ENCODE measurements at regions not wholly inside any gene's neighbourhood (a gene's known extent, or its start where the extent isn't known, plus 50 kb on each side); places are given as distances from the start of the nearest gene placed in this dataset.

DNA sequence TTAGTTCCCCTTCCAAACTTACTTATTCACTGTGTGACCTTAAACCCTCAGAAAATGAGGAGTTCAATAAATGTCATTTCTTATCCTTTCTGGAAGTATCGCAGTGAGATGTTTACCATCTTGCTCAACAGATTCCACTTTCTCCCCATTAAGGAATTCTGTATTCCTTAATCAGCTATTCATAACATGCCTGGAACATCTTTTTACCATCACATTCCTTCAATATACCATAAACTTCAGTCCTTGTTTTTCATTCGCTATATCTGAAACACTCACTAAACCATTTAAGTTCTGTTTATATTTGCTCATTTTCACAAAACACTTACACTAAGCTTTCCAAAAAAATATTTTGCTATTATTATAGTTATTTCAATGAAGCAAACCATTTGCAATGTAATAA lies 1158.6 kb downstream of the CDH12 start:
- no peak for DNase-seq

DNA sequence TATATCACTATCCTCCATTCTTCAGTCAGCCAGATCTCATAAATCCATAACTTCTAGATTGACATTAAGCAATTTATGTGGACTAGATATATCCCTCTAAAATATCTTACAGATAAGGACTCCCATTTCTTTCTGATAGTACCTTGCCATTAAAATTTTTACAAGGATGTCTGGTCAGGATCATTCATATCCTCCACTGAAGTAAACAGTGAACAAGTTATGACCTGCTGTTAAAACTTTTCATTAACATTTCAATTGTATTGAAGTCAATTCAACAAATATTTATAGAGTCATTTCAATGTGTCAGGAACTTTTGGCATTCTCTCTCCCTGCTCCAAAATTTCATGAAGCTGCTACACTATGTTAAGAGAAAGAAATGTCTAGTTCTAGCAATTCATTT lies 1159.6 kb downstream of the CDH12 start:
- no peak for DNase-seq

DNA sequence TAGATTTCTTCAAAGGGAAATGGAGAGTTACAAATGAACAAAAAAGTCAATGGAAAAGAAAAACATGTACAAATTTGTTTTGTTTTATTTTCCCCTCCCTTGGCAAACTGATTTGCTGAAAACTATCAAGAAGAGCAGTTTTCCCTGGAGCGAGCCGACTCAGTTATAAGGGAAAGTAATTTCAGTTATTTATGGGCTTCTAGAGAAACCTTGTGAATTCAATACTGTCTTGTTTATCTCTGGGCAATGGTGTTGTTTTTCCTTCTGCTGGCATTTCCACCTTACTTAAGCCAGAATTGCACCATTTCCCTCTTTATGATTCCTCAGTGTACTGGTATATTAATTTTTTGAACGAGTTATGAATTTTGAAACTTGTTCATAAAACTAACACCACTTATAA lies 1163.6 kb downstream of the CDH12 start:
- no peak for DNase-seq

DNA sequence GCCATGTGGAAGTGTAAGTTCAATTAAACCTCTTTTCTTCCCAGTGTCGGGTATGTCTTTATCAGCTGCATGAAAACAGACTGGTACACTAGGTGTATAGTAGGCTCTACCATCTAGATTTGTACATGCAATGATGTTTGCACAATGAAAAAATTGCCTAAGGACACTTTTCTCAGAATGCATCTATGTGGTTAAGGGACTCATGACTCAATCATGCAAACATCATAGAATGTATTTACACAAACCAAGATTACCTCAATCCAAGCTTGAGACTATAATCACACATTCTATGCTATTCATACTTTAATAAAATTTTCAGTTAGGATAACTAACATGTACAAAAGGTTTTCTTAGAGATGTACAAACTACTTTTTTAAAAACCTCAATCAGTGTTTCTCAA lies 1164.5 kb downstream of the CDH12 start:
- DNase-seq: no peak

DNA sequence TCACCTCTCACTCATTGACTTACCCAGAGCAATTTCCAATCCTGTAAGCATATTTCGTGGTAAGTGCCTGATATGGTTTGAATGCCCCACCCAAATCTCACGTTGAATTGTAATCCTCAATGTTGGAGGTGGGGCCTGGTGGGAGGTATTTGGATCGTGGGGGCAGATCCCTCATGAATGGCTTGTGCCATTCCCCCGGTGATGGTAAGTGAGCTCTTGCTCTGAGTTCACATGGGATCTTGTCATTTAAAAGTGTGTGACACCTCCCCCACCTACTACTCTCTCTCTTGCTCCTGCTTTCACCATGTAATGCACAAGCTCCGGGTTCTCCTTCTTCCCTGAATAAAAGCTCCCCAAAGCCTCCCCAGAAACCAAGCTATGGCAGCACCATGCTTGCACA lies 1165.5 kb downstream of the CDH12 start:
- no peak for DNase-seq

DNA sequence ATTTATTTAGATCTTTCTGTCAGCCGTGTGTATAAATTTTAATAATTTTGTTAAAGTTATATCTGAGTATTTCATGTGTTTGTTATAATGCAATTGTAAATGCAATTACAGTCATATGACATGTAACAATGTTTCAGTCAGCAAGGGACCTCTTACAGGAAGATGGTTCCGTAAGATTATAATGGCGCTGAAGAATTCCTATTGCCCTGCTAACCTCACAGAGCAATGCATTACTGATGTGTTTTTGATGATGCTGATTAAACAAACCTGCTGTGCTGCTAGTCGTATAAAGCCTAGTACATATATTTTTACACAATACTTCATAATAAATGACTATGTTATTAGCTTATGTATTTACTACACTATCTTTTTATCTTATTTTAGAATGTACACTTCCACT lies 1166.4 kb downstream of the CDH12 start:
- DNase-seq: no peak

DNA sequence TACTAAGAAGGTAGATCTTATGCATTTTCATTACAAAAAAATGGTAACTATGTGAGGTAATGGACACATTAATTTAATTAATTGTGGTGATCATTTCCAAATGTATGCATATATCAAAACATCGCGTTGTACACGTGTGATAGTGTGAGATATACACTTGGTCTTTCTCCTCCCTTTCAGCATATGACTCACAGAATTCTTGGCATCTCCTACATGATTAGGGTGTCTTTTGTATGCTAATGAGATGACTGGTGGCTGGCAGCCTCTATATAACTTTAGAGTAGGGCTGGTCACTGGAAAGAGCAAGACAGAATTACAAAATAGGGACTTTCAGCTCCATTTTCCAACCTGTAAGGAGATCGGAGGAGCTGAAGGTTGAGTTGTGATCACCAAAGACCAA lies 1167.6 kb downstream of the CDH12 start:
- no peak for DNase-seq

DNA sequence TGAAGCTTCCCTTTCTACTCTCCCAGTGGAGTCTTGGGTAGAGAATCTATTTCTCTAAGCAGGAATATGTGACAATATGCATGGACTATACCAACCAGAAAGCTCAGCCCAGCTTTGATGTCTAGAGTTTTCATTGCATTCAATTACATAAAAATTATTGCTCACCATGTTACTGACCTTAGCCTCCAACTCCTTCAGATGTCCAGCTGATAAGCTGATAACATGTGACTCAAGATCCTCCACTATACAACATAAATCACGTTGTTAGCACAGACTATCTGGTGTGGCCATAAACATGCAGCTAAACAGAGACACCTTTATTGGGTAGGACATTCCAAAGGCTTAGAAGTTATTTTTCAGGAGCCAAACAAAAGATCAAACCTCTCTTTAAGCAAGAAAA lies 1168.2 kb downstream of the CDH12 start:
- no peak for DNase-seq

DNA sequence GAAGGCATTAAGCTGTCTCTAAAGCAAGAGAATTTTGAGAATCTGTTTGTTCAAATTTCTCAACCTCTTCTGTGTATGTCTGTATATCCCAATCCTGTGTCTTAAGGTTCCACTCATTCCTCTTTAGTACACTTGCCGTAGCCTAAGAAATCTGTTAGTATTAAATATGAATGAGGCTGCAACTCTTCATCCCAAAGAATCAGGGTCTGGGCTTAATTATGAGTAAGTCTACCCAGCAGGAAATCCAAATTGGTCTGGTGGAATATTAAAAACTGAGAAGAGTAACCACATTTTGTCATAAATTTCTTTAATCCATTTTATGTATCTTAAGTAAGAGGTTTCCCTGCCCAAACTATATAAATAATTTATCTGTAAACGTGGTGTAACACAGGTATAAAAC lies 1171.2 kb downstream of the CDH12 start:
- DNase-seq: no peak

DNA sequence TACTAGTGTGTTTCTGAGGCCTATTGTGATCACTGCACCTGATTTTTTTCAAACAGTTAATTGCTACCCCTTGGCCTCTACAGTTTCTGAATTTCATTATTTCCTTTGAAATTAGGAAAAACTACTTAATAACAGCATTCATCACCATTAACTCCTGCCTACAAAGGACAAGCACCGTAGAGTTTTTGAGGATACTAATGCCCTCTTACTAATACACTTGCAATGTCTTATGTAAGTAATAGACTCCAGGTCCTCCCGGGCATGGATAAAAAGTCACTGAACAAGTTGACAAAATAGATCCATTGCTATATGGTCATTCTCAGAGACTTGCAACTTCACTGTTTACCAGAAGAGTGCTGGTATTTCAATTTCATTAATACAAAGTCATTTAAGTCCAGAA lies 1172.5 kb downstream of the CDH12 start:
- no peak for DNase-seq

DNA sequence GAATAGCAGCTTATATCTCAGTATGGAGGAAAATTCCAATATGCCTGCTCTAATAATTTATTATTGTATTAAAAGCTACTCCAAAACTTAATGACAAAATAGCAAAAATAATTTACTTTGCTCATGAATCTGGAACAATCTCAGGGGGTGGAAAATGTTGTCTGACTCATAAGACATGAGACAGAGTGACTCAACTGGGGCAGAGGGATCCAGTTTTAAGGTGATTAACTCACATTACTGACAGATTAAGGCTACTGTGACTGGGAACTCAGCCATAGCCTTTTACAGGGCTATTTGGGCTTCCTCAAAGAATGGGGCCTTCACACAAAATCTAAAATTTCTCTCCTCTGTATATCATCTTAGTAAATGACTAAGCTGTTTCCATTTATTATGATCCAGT lies 1172.9 kb downstream of the CDH12 start:
- no peak for DNase-seq

DNA sequence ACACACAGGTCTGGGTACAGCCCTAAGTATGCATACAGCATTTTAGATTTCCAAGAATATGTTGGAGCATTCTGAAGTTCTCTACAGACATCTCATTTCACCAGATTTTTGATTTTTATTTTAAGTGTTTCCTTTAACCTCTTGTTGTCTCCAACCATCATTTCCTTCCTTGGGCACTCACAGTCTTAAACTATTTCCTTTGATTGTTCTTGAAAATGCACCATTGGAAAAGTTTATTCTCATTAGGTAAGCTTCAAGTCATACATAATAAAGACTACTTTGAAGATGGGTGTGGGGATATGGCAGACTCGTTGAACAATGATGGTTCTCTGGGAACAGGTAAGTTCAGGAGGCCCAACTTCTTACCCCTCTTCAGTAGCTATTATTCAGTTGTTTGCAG lies 1174.6 kb downstream of the CDH12 start:
- DNase-seq: no peak

DNA sequence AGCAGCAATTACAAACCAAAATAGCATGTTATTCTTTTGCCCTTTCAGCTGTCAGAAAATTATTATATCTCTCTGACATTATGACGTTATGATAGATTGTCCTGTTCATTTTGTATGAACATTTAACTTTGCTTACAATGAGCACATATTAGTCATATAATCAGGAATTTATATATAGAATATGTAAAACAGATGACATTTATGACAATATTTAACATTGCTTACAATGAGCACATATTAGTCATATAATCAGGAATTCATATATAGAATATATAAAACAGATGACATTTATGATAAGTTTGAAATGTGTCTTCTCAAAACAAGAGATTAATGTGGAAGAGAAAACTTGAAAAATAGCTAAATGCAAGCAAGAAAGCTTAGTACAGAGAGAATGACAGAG lies 1180.2 kb downstream of the CDH12 start:
- DNase-seq: no peak

DNA sequence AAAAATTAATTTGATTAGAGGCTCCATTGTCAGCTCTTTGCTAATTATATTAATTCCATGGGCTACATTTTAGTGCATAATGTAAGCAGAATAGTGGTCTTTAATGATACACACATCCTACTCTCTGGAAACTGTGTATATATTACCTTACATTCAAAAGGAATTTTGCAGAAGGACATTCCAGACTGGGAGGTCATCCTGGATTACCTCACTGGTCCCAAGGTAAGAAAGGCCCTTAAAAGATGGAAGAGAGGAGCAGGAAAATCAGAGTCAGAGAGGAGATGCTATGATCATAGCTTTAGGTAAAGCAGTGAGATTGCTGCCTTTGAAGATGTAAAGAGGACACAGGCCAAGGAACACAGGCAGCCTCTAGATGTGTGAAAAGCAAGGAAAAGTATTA lies 1180.8 kb downstream of the CDH12 start:
- DNase-seq: no peak

DNA sequence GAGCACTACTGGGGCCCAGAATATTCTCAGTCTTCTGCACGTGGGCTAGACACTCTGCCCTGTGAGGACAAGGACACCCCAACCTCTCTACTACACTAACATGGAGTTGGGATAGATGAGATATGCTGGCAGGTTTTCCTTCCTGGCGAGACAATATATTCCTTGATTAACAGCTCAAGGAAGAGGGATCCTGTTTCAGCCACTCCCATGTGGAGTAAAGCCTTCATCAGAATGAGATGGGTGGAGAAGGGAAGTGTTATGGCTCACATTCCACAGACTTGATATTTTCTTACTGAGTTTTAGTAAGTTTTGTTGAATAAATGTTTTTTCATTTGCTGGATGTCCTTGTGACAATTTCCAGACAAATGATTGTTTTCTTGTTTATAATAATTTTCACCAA lies 1187.6 kb downstream of the CDH12 start:
- DNase-seq: no peak

DNA sequence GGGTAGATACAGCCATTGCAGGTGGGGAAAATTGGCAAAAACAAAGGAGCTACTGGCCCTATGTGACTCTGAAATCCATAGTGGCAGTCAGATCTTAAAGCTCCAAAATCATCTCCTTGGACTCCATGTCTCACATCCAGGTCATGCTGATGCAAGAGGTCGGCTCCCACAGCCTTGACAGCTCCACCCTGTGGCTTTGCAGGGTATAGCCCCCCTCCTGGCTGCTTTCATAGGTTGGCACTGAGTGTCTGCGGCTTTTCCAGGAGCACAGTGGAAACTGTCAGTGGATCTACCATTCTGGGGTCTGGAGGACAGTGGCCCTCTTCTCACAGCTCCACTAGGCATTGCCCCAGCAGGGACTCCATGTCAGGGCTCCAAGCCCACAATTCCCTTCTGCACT lies 1190.1 kb downstream of the CDH12 start:
- DNase-seq: no peak

DNA sequence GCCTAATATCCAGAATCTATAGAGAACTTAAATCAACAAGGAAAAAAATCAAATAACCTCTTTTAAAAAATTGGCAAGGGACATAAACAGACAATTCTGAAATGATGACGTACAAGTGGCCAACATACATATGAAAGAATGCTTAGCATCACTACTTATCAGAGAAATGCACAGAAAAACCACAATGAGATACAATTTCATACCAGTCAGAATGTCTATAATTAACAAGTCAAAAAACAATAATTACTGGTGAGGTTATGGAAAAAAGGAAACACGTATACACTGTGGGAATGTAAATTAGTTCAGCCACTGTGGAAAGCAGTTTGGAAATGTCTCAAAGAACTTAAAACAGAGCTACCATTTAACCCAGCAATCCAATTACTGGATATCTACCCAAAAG lies 1192.0 kb downstream of the CDH12 start:
- no peak for DNase-seq

DNA sequence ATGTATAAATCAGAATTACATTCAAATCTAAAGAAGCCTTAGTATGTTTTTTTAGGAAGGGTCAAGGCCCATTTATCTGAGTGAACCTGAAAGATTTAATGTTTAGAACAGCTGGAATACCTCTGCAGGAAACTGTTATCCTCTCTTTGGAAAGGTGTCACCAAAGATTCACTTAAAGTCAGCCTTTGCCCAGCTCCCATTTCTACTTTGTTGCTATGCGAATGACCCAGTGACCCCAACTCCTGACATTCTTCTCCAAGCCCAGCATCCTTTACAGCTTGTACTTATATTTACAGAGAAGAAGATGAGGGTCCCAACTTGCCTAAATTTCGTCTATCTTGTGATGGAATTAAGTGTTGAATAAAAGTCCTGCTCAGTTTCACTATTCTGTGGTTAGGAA lies 1198.6 kb downstream of the CDH12 start:
- DNase-seq: no peak

DNA sequence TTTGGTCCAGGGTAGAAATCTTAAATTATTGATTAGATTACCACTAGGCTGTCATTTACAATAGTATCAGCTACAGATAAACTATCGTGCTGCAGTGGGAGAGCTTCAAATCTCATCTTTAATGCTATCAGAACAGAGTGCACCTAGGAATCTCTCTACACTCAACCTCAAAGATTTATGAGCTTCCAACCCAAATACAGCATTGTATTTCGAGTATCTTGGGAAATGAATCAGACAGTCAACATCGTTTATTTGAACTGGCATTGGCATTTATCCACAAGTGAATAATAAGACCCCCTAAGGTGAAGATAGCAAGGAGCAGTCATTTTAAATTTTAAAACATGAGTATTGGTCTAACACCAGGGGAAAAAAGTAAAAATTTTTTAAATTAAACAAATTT lies 1203.2 kb downstream of the CDH12 start:
- DNase-seq: no peak

DNA sequence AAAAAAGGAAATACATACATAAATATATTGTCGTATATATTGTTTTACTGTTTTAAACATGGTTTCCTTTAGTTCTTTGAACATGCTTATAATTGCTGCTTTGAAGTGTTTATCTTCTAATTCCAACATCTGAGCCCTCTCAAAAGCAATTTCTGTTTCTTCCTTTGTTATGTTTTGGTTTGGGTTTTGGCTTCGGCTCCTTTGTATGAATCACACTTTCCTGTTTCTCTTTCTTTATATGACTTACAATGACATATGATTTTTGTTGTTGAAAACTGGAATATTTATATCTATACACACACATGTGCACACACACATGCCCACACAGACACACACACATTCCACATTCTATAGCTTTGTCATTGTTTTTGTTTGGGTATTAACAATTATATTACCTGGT lies 1206.7 kb downstream of the CDH12 start:
- no peak for DNase-seq

DNA sequence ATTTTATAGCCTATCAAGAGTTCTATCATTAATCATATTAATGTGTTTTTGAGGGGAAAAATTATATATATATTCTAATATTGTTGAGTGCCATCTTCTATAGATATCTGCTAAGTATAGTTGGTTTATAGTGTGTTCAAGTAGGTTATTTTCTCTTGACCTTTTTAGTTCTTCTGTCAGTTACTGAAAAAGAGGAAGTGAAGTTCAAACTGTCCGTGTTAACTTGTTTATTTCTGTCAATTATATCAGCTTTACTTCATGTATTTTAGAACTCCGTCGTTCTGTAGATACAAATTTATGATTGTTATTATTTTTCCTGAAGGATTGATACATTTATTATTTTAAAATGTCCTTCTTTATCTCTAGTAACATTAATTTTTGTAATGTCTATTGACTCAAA lies 1209.1 kb downstream of the CDH12 start:
- no peak for DNase-seq

DNA sequence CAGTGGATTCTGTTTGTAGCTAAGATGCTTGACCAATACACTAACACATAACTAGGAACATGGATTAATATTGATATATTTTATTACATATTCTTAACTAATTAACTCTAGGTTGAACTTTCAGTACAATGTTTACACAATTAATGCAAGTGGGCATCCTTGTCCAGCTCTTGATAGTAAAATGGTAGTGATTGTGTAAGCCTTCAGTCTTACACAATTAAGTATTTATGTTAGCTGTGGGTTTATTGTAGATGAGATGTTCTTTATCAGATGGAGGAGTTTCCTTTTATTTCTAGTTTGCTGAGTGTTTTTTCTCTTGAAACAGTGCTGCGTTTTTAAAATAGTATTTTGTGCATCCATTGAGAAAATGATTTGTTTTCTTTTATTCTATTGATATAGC lies 1210.8 kb downstream of the CDH12 start:
- no peak for DNase-seq

DNA sequence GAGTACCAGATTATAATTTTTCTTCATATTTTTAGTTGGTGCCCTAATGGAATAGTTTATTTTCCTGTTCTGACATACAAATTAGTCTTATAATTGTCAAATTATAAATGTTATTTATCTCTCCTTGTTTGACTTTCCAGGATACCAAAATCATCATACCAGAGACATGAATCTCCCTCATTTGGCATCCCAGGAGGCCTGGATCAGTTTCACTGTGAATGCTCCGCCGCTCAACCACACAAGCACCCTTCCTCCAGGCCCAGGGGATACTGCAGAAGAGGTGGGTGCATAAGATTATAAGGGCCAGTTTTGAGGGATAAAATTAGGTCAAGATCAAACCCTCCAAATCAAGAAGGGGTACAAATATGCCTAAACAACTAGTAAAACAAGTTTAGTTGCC lies 1229.3 kb downstream of the CDH12 start:
- no peak for DNase-seq

DNA sequence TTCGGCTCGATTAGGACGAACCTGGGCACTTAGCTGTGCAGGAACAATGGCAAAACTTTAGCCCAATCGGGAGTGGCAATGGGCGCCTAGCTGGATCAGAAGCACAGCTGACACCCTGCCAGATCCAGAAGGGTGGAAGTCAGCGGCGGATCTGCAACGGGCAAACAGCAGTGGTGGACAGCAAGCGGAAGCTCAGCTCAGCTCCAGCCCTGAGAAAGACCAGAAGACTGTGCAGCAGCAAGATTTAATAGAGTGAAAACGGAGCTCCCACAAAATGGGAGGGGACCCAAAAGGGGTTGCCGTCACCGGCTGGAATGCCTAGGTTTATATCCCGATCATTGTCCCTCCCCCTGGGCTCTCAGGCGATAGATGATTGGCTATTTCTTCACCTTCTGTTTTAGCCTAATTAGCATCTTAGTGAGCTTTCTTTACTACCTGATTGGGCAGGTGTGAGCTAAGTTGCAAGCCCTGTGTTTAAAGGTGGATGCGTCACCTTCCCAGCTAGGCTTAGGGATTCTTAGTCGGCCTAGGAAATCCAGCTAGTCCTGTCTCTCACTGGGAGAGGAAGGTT lies 1237.9 kb downstream of the CDH12 start:
- no peak for DNase-seq

DNA sequence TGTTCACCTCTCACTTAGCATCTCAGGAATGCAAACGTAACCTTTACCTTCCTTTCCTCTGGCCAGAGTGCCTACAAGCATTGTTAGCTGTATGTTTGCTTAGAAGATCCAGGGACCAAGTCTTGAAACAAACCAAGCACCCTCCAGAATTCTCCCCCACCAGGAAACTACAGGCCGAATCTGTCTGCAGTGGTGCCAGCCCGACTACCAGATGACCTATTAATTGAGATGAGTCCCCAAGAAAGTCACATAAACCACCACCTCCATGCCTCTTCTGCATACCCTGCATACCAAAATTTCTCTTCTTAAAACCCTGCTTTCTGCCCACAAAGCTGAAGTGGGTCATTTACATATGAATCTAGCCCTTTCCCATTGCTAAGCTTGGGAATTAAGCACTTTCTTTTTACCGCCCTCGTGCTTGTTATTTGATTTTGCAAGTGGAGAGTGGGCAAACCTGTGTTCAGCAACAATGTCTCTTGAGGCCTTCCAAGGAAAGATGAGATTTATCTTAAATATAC lies 1239.1 kb downstream of the CDH12 start:
- no peak for DNase-seq

DNA sequence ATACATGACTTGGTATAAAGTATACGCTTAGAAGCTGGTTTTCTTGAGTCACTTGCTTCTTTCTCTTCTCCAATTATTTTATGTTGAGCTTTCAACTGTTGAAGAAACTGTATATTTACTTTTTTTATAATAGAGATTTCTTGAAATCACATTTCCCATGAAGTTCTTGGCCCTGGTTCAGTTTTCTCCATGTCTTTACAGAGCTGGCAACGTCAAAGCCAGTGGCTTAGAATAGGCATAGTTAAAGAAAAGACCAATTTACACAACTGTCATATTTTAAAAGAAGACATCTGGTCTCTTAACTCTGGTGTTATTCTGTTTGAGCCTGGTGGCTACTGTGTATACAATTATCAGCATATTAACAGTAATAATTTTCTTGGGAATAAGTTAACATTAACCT lies 1249.3 kb downstream of the CDH12 start:
- no peak for DNase-seq

Data from C1 segment of cervical spinal cord (tissue), 14 donors.